GM13977 (cell line): ENCODE measurements at regions not wholly inside any gene's neighbourhood (a gene's known extent, or its start where the extent isn't known, plus 50 kb on each side); places are given as distances from the start of the nearest gene placed in this dataset.

ENCODE experiments used
- DNase-seq: peaks from one replicate; pipeline ENCODE4 v3.0.0; 2012; ENCODE audit warnings: low spot score
- in situ Hi-C: fragments of 300-500 bp; cut with MboI; formaldehyde crosslinking; loops from one replicate; pipeline ENCODE4 v1.12.0; 2022; ENCODE audit warnings: low sequenced_read_pairs, low pct_unique_long_range_greater_than_20kb, mixed read lengths, inconsistent platforms; ENCODE audit not compliant: unreplicated experiment
- TF ChIP-seq, protein P1 (sequence below): IDR thresholded peaks from 2 replicates; pipeline ENCODE4 v1.5.1; 2012; ENCODE audit warnings: mild to moderate bottlenecking, control low read depth; ENCODE audit not compliant: insufficient read depth; ENCODE audit errors: extremely low read depth, missing control alignments

DNA sequence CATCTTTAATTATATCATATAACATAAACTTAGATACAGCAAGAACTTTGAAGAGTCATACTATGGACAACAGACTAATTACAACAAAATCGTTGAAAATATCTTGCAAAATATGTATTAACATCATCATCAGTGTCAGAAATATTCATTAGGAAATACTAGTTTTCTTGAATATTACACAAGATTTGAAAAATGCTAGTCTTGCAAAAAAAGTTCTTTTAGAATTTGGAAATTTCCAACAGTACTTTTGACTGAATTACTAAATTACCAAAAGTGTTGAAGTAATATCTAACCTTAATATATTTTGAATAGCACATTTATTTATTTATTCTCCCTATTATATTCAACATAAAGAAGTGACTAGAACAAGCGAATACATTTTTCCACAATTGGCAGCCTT is 1224.8 kb upstream of the EYS start:
- in situ Hi-C loops, result no loop called here
- no peak for DNase-seq
- TF ChIP-seq, protein P1, sequence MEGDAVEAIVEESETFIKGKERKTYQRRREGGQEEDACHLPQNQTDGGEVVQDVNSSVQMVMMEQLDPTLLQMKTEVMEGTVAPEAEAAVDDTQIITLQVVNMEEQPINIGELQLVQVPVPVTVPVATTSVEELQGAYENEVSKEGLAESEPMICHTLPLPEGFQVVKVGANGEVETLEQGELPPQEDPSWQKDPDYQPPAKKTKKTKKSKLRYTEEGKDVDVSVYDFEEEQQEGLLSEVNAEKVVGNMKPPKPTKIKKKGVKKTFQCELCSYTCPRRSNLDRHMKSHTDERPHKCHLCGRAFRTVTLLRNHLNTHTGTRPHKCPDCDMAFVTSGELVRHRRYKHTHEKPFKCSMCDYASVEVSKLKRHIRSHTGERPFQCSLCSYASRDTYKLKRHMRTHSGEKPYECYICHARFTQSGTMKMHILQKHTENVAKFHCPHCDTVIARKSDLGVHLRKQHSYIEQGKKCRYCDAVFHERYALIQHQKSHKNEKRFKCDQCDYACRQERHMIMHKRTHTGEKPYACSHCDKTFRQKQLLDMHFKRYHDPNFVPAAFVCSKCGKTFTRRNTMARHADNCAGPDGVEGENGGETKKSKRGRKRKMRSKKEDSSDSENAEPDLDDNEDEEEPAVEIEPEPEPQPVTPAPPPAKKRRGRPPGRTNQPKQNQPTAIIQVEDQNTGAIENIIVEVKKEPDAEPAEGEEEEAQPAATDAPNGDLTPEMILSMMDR, result no peak

DNA sequence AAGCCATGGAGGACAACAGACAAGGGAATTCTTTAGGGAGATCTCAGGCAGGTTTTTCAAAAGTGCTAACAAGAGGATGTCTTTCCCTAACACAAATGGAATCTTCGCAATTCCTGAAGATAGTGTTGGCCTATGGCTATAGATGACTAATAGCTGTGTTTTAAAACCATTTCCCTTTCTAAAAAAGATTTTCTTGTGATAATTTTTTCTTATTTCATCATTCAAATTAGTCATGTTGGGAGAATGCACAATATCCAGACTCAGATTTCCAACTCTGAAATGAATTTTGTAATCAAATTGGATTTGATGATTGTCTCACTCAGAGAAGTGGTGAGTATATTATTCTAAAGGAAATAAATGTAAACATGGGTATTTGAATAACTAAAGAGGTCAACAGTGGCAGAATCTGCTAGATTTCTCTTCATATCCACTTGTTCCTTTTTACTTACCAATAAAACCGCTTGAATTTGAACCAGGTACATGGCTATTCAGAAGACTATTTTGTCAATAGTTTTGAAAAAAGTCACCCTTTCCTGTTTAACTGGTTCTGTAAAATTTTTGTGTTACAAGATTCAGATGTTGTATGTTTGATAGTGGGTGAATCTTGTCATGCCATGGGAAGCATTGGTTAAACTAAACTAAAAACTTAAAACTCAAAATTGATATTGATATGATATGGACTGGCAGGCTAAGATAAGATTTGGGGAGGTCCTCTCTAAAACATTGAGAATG is 1223.7 kb upstream of the EYS start:
- TF ChIP-seq, protein P1, result no peak
- in situ Hi-C loops, result no loop called here
- no peak for DNase-seq

DNA sequence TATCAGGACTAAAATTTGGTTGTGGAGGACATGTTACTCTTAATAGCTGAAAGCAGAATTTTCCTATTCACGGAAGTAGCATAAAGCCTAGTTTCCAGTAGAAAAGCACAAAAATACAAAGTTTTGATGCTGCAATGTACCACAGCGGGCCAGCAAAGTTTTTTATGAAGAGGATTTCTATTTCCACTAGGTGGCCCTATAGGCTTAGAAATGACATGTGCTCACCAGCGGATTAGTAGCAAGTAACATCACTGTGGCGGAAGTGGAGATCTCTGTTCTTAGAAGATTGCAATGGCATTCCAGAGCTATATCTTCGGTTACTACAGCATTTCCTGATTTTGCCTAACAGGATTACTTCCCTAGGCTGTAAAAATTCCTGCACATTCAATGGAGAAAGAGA is 1219.0 kb upstream of the EYS start:
- DNase-seq, result no peak
- in situ Hi-C loops, result no loop called here
- TF ChIP-seq, protein P1, result no peak

DNA sequence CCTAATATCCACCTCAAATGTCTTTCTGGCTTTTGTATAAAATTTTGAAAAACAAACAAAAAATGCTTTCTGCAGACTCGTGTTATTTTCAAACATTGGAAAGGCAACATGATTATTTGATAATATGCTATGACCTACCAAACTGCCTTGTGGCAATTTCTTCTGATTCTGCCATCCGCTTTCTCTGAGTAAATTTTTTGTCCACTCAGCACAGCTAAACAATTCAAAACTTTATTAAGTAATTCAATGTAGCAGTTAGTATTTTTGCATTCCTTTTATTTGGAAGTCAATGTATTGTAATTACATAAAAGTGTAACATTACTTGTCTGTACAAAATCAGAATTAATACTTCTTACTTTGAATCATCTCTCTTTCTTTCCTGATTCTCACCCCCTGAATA is 1206.6 kb upstream of the EYS start:
- in situ Hi-C loops, result no loop called here
- TF ChIP-seq, protein P1, result no peak
- DNase-seq, result no peak

DNA sequence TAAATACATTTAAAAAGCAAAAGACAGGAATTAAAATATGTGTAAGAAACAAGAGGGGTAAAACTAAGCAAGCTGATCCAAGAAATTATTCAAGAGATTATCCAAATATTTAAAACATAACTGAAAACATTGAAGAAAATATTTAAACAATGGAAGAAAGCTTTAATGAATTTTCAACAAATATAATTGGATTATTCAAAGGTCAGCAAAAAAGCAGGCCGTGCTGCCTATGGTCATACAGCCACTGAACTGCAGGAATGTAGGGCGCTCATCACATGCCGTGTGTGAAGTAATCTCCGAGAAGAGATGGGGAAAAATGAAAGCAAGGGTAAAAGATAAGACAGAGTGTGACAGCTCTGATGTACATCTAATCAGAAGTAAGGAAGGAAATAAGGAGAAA is 1195.4 kb upstream of the EYS start:
- TF ChIP-seq, protein P1, result no peak
- DNase-seq, result no peak
- in situ Hi-C loops, result no loop called here

DNA sequence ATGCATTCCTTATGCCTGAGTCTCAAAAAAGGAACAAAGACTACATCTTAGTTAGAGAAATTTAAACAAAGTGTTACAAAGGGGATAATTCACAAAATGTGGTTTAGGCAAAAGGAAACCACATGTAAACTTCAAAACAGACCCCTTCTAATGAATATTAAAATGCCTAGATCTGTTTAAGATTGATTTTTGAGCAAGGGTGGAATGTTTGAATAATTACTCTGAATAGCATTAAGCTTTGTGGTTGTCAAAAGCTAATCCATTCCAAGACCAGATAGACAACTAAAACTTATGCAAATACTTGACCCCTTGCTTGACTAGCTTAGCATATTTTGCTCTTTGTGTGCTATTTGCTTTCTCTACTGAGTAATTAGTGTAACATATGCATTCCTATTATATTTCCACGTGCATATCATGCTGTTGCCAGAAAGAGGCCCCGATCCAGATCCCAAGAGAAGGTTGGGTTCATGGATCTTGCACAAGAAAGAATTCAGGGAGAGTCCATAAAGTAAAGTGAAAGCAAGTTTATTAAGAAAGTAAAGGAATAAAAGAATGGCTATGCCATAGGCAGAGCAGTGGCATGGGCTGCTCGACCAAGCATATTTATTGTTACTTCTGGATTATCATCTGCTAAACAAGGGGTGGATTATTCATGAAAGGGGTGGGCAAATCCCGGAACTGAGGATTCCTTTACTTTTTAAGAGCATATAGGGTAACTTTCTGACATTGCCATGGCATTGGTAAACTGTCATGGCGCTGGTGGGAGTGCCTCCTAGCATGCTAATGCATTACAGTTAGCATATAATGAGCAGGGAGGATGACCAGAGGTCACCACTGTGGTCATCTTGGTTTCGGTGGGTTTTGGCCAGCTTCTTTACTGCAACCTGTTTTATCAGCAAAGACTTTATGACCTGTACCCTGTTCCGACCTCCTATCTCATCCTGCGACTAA is 1193.4 kb upstream of the EYS start:
- TF ChIP-seq, protein P1, result no peak
- DNase-seq, result no peak
- in situ Hi-C loops, result no loop called here
